Endodermal cell (in vitro differentiated cells): ENCODE measurements at regions not wholly inside any gene's neighbourhood (a gene's known extent, or its start where the extent isn't known, plus 50 kb on each side); places are given as distances from the start of the nearest gene placed in this dataset.
A peak's percentile ranks its signal among the peaks of the same experiment; 100 is the strongest.

Source experiments
- DNase-seq: peaks from one replicate; pipeline ENCODE4 v3.0.0-alpha.2; 2017
- H3K27ac ChIP-seq: 2 replicates; pipeline ENCODE4 v1.5.1; 2013; ENCODE audit warnings: mild to moderate bottlenecking, low read depth, low read length, moderate library complexity
- H3K27me3 ChIP-seq: 2 replicates; pipeline ENCODE4 v1.6.1; 2013; ENCODE audit warnings: mild to moderate bottlenecking, low read length, moderate library complexity; ENCODE audit not compliant: insufficient read depth, control insufficient read depth, poor library complexity, severe bottlenecking
- H3K36me3 ChIP-seq: 2 replicates; pipeline ENCODE4 v1.7.0; 2013; ENCODE audit warnings: mild to moderate bottlenecking, low read length, moderate library complexity; ENCODE audit not compliant: control insufficient read depth, insufficient read depth
- H3K4me1 ChIP-seq: one replicate; pipeline ENCODE4 v1.7.0; 2013; ENCODE audit warnings: low read length; ENCODE audit not compliant: control insufficient read depth, insufficient read depth
- H3K4me3 ChIP-seq: 2 replicates; pipeline ENCODE4 v1.5.1; 2013; ENCODE audit warnings: mild to moderate bottlenecking, low read length, moderate library complexity
- H3K9ac ChIP-seq: 2 replicates; pipeline ENCODE4 v1.6.1; 2013; ENCODE audit warnings: mild to moderate bottlenecking, low read length, moderate library complexity; ENCODE audit not compliant: poor library complexity, severe bottlenecking; ENCODE audit errors: extremely low read depth
- H3K9me3 ChIP-seq: 2 replicates; pipeline ENCODE4 v1.6.1; 2013; ENCODE audit warnings: mild to moderate bottlenecking, low read length, moderate library complexity; ENCODE audit not compliant: control insufficient read depth
- H3K27ac Mint-ChIP-seq: 2 replicates; pipeline ENCODE4 v1.8.0; 2020; ENCODE audit warnings: mixed read lengths
- H3K27me3 Mint-ChIP-seq: 2 replicates; pipeline ENCODE4 v1.8.0; 2021; ENCODE audit warnings: mild to moderate bottlenecking, mixed read lengths; ENCODE audit not compliant: insufficient read depth
- H3K36me3 Mint-ChIP-seq: 2 replicates; pipeline ENCODE4 v1.8.0; 2020; ENCODE audit warnings: low read depth, mixed read lengths
- H3K4me1 Mint-ChIP-seq: 2 replicates; pipeline ENCODE4 v1.8.0; 2020; ENCODE audit warnings: mixed read lengths
- H3K4me3 Mint-ChIP-seq: 2 replicates; pipeline ENCODE4 v1.8.0; 2020; ENCODE audit warnings: mild to moderate bottlenecking, moderate library complexity, mixed read lengths
- H3K9me3 Mint-ChIP-seq: 2 replicates; pipeline ENCODE4 v1.8.0; 2020; ENCODE audit warnings: mild to moderate bottlenecking, mixed read lengths
- CTCF ChIP-seq: fragments of 200-600 bp; sonication (generic); conservative IDR thresholded peaks from 2 replicates; pipeline ENCODE4 v1.5.0; 2021; ENCODE audit warnings: antibody characterized with exemption, mild to moderate bottlenecking
- WGBS, 2 experiments: methylation state at CpG; one replicate each; pipeline versions ENCODE4 v1.1.5 to v1.1.7; 2013; ENCODE audit warnings: missing lambda C conversion rate in 2 of 2, mixed read lengths in 1 of 2; ENCODE audit not compliant: insufficient coverage in 1 of 2, insufficient read length in 1 of 2; 5-methylcytosine and 5-hydroxymethylcytosine counted together

- Histone ChIP-seq H3K4me3 (no peak overlapping the region), H3K27me3 (no peaks in the 10 kb centered on the region), H3K4me1 (no peaks in the 10 kb centered on the region), H3K36me3 (no peaks in the 10 kb centered on the region), H3K9me3 (no peaks in the 10 kb centered on the region), H3K9ac (no peak overlapping the region), H3K27ac (no peak overlapping the region)
- Mint-ChIP-seq H3K4me3 (no peak overlapping the region), H3K36me3 (no peaks in the 10 kb centered on the region), H3K9me3 (no peaks in the 10 kb centered on the region), H3K27ac (no peak overlapping the region), H3K27me3 (no peaks in the 10 kb centered on the region), H3K4me1 (peaks cover 16% of the 10 kb centered on the region)
- TF ChIP-seq CTCF = no peak
- WGBS, 2 experiments = 96% methylated on average over 2 of the region's 2 CpGs; no CpG with 5 or more reads in 1 of the 2 experiments
- DNase-seq = no peak
These were observed 218.5 kb upstream of the TLL1 start for GRCh38 chr4:165654556-165654955.

- Mint-ChIP-seq H3K4me3 (no peak overlapping the region), H3K4me1 (peaks cover 16% of the 10 kb centered on the region), H3K9me3 (no peaks in the 10 kb centered on the region), H3K27ac (no peak overlapping the region), H3K36me3 (no peaks in the 10 kb centered on the region), H3K27me3 (no peaks in the 10 kb centered on the region)
- H3K9ac ChIP-seq = no peak overlapping the region
- no peaks in the 10 kb centered on the region for H3K36me3 ChIP-seq
- DNase-seq = no peak
- no peak overlapping the region for H3K4me3 ChIP-seq
- peak overlapping the region; percentile 47 for H3K27ac ChIP-seq
- no peaks in the 10 kb centered on the region for H3K4me1 ChIP-seq
- TF ChIP-seq CTCF = no peak
- no peaks in the 10 kb centered on the region for H3K27me3 ChIP-seq
- H3K9me3 ChIP-seq = no peaks in the 10 kb centered on the region
- 33 to 47% methylated on average over 1 of the region's 1 CpG for WGBS, 2 experiments
These were observed 216.6 kb upstream of the TLL1 start for GRCh38 chr4:165656399-165656798.

GRCh38 chr4:165656829-165657490 lies 216.1 kb upstream of the TLL1 start:
- Mint-ChIP-seq H3K27me3 (no peaks in the 10 kb centered on the region), H3K9me3 (no peaks in the 10 kb centered on the region), H3K4me3 (no peak overlapping the region), H3K36me3 (no peaks in the 10 kb centered on the region), H3K4me1 (peaks cover 16% of the 10 kb centered on the region), H3K27ac (no peak overlapping the region)
- no peaks in the 10 kb centered on the region for H3K9me3 ChIP-seq
- WGBS, 2 experiments = 19 to 54% methylated on average over 2 to 4 of the region's 4 CpGs
- no peak for DNase-seq
- peak overlapping the region; percentile 47 for H3K27ac ChIP-seq
- no peaks in the 10 kb centered on the region for H3K4me1 ChIP-seq
- no peak overlapping the region for H3K9ac ChIP-seq
- no peaks in the 10 kb centered on the region for H3K27me3 ChIP-seq
- TF ChIP-seq CTCF = no peak
- no peak overlapping the region for H3K4me3 ChIP-seq
- no peaks in the 10 kb centered on the region for H3K36me3 ChIP-seq
